ENCODE measurements at regions not wholly inside any gene's neighbourhood (a gene's known extent, or its start where the extent isn't known, plus 50 kb on each side); places are given as distances from the start of the nearest gene placed in this dataset.
"Not testable (repeated sequence)": the region's sequence is repeated elsewhere in the genome, so short reads cannot be mapped to it uniquely, and the experiment has no call there.

DNA sequence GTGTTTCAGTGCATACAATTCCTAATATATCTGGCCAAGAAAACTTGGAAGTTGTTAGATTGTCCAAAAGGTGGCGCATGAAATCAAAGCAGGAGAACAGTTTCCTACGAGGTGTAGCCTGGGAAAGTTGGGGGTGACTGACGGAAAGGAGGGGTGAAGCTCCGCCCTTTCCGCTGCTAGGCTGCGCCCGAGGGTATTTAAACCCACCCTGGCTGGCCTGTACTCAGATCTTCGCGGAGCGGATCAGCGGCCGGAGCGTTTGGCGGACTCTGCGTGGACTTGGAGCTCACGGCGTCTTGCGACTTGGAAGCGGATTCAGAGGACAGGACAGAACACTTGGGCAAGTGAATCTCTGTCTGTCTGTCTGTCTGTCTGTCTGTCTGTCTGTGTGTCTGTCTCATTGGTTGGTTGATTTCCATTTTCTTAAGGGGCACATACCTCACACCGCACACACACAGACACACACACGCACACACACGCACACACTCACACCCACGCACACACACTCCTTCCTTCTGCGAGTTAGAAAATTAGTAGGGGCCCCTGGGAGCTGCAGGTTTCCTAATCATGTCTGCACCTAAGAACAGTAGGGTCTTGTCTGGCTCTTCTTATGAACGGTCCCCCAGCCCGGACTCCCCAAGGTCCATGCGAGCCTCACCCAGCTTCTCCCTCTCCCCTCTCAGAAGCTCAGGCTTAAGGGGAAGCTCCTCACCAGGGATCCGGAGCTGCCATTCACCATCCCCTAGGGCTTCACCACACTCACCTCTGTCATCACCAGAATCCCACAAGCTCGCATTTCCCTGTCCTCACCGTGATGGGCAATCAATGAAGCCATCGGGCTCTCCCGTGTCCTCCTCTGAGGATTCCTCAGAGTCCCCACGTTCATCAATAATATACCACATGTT lies 526.8 kb downstream of the CWH43 start (continued):
- TF ChIP-seq, protein P1, sequence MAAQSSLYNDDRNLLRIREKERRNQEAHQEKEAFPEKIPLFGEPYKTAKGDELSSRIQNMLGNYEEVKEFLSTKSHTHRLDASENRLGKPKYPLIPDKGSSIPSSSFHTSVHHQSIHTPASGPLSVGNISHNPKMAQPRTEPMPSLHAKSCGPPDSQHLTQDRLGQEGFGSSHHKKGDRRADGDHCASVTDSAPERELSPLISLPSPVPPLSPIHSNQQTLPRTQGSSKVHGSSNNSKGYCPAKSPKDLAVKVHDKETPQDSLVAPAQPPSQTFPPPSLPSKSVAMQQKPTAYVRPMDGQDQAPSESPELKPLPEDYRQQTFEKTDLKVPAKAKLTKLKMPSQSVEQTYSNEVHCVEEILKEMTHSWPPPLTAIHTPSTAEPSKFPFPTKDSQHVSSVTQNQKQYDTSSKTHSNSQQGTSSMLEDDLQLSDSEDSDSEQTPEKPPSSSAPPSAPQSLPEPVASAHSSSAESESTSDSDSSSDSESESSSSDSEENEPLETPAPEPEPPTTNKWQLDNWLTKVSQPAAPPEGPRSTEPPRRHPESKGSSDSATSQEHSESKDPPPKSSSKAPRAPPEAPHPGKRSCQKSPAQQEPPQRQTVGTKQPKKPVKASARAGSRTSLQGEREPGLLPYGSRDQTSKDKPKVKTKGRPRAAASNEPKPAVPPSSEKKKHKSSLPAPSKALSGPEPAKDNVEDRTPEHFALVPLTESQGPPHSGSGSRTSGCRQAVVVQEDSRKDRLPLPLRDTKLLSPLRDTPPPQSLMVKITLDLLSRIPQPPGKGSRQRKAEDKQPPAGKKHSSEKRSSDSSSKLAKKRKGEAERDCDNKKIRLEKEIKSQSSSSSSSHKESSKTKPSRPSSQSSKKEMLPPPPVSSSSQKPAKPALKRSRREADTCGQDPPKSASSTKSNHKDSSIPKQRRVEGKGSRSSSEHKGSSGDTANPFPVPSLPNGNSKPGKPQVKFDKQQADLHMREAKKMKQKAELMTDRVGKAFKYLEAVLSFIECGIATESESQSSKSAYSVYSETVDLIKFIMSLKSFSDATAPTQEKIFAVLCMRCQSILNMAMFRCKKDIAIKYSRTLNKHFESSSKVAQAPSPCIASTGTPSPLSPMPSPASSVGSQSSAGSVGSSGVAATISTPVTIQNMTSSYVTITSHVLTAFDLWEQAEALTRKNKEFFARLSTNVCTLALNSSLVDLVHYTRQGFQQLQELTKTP (IDR thresholded peaks at IDR 0.05; ENCODE audit: low read depth in 1 of 2, partially characterized antibody in 2 of 2), result peak in 1 of 2 experiments; percentile 19
- 0 out of 2 replicates have a peak, but pooled peaks have one; percentile 32 for TF ChIP-seq SOX6 (IDR thresholded peaks at IDR 0.05)
- 0 out of 2 replicates have a peak, but pooled peaks have one; percentile 26 for TF ChIP-seq ELF4 (CRISPR knock-in tag; IDR thresholded peaks at IDR 0.05)
- TF ChIP-seq ZNF408 (CRISPR knock-in tag; IDR thresholded peaks at IDR 0.05; ENCODE audit: low read depth), result peak; percentile 67; the same call in 1 of the 2 replicates
- TF ChIP-seq ZSCAN29 (IDR thresholded peaks at IDR 0.05), result peak; percentile 39; the same call in 1 of the 2 replicates
- TF ChIP-seq RB1 (IDR thresholded peaks at IDR 0.05; ENCODE audit: low read depth), result peak; percentile 2; the same call in 1 of the 2 replicates
- TF ChIP-seq, protein P2, sequence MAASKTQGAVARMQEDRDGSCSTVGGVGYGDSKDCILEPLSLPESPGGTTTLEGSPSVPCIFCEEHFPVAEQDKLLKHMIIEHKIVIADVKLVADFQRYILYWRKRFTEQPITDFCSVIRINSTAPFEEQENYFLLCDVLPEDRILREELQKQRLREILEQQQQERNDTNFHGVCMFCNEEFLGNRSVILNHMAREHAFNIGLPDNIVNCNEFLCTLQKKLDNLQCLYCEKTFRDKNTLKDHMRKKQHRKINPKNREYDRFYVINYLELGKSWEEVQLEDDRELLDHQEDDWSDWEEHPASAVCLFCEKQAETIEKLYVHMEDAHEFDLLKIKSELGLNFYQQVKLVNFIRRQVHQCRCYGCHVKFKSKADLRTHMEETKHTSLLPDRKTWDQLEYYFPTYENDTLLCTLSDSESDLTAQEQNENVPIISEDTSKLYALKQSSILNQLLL (CRISPR knock-in tag; IDR thresholded peaks at IDR 0.05; ENCODE audit: borderline replicate concordance), result peak; percentile 15; the same call in 1 of the 2 replicates
- peak; percentile 52; the same call in 1 of the 2 replicates for TF ChIP-seq ZNF707 (CRISPR knock-in tag; conservative IDR thresholded peaks at IDR 0.05)
- peak in 1 of 2 experiments; percentile 57; a peak in 3 of 4 replicates for TF ChIP-seq NRF1 (conservative IDR thresholded peaks at IDR 0.05 in 1 of 2, IDR thresholded peaks at IDR 0.05 in 1 of 2)
- TF ChIP-seq POLR2H (tag; IDR thresholded peaks at IDR 0.05; ENCODE audit: low read depth), result peak; percentile 82
- peak; percentile 30; the same call in 1 of the 2 replicates for TF ChIP-seq L3MBTL2 (IDR thresholded peaks at IDR 0.05)
- TF ChIP-seq, protein P3, sequence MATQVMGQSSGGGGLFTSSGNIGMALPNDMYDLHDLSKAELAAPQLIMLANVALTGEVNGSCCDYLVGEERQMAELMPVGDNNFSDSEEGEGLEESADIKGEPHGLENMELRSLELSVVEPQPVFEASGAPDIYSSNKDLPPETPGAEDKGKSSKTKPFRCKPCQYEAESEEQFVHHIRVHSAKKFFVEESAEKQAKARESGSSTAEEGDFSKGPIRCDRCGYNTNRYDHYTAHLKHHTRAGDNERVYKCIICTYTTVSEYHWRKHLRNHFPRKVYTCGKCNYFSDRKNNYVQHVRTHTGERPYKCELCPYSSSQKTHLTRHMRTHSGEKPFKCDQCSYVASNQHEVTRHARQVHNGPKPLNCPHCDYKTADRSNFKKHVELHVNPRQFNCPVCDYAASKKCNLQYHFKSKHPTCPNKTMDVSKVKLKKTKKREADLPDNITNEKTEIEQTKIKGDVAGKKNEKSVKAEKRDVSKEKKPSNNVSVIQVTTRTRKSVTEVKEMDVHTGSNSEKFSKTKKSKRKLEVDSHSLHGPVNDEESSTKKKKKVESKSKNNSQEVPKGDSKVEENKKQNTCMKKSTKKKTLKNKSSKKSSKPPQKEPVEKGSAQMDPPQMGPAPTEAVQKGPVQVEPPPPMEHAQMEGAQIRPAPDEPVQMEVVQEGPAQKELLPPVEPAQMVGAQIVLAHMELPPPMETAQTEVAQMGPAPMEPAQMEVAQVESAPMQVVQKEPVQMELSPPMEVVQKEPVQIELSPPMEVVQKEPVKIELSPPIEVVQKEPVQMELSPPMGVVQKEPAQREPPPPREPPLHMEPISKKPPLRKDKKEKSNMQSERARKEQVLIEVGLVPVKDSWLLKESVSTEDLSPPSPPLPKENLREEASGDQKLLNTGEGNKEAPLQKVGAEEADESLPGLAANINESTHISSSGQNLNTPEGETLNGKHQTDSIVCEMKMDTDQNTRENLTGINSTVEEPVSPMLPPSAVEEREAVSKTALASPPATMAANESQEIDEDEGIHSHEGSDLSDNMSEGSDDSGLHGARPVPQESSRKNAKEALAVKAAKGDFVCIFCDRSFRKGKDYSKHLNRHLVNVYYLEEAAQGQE (IDR thresholded peaks at IDR 0.05; ENCODE audit: borderline replicate concordance), result peak; percentile 53; the same call in 1 of the 2 replicates
- TF ChIP-seq, protein P3 (CRISPR knock-in tag; IDR thresholded peaks at IDR 0.05; ENCODE audit: low read depth), result not testable (repeated sequence)
- TF ChIP-seq EGR1 (conservative IDR thresholded peaks at IDR 0.05), result peak; percentile 84

All from K562 (cell line).